Adrenal gland (tissue), 9 donors: ENCODE measurements at regions not wholly inside any gene's neighbourhood (a gene's known extent, or its start where the extent isn't known, plus 50 kb on each side); places are given as distances from the start of the nearest gene placed in this dataset.

Source experiments
- DNase-seq, 7 donors: peaks; one replicate each; pipeline ENCODE4 v3.0.0-alpha.2; 2019 to 2020
- H3K27ac ChIP-seq, 5 donors: fragments of 200-600 bp; sonication (generic) in 4 of 5; 1 replicate in 3 of 5; 2 replicates in 2 of 5; pipeline versions ENCODE4 v1.5.1 to v1.8.0; 2016 to 2020; ENCODE audit warnings: mild to moderate bottlenecking in 1 of 5
- H3K27me3 ChIP-seq: fragments of 200-600 bp; 2 replicates; pipeline ENCODE4 v1.8.0; 2021
- H3K36me3 ChIP-seq, 2 donors: fragments of 200-600 bp; replicated peaks in 1 of 2; 1 replicate in 1 of 2; 2 replicates in 1 of 2; pipeline versions ENCODE4 v1.5.1 to v1.8.0; 2018 to 2022
- H3K4me1 ChIP-seq, 2 donors: fragments of 200-600 bp; replicated peaks in 1 of 2; 1 replicate in 1 of 2; 2 replicates in 1 of 2; pipeline versions ENCODE4 v1.5.1 to v1.8.0; 2018 to 2021
- H3K4me3 ChIP-seq, 4 donors: fragments of 200-600 bp; sonication (generic) in 3 of 4; one replicate each; pipeline ENCODE4 v1.5.1; 2016 to 2018
- H3K9me3 ChIP-seq, 3 donors: fragments of 200-600 bp; sonication (generic) in 1 of 3; replicated peaks in 1 of 3; 1 replicate in 2 of 3; 2 replicates in 1 of 3; pipeline versions ENCODE4 v1.5.1 to v1.8.0; 2016 to 2021
- POLR2A ChIP-seq, 2 donors: fragments of 450-650 bp; IDR thresholded peaks; one replicate each; pipeline ENCODE4 v1.6.1; 2017; ENCODE audit warnings: antibody characterized with exemption in 2 of 2, mild to moderate bottlenecking in 2 of 2, moderate library complexity in 1 of 2
- WGBS, 4 donors: extraction: QIAGEN DNeasy Blood & Tissue Kit in 2 of 4; methylation state at CpG; one replicate each; pipeline versions ENCODE4 v1.1.5 to v1.1.7; 2013 to 2017; 5-methylcytosine and 5-hydroxymethylcytosine counted together
- intact Hi-C, 2 donors: fragments of 100-400 bp; cut with DNase I; formaldehyde crosslinking; loops; one replicate each; pipeline versions ENCODE4 v1.14.1 to v1.15.0; 2022 to 2023
- TF ChIP-seq, protein P1 (sequence below), 6 experiments: fragments of 450-650 bp in 4 of 6; fragments of 200-600 bp in 2 of 6; sonication (generic) in 1 of 6; IDR thresholded peaks; 1 replicate in 5 of 6; 2 replicates in 1 of 6; pipeline versions ENCODE4 v1.5.1 to v1.8.0; 2016 to 2021; ENCODE audit warnings: antibody characterized with exemption in 6 of 6, mild to moderate bottlenecking in 2 of 6, moderate library complexity in 1 of 6
- donor health status: healthy with polysubstance abuse.
- donor health status: Bipolar disorder and iron deficiency.
- donor health status: DM: yes; HTN: yes; CAD: no.
- donor health status: DM: no; HTN: no; CAD: no.
- donor health status: DM: no; HTN: no; CAD: no.

DNA sequence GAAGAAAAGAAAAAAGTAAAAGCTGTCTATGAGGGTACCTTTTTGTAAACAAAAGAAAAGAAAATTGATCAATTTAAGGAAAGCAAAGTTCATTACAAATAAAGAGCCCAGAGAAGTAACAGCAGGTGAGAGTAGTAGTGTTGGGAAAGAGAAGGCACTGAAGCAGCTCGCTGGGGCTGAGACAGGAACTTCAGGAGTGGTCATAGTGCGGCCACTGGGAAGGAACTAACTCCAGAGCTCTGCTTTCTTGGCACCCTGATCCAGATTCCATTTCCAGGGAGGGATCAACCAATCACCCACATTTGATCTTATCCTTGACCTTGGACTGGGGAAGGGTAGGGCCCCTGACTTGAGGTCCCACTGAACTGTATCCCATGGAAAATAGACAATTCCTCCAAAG lies 617.6 kb downstream of the CPS1 start:
- Histone ChIP-seq H3K36me3 (no peaks in the 10 kb centered on the region), H3K27ac (no peak overlapping the region), H3K27me3 (no peaks in the 10 kb centered on the region), H3K9me3 (no peaks in the 10 kb centered on the region), H3K4me3 (no peak overlapping the region), H3K4me1 (no peaks in the 10 kb centered on the region)
- TF ChIP-seq POLR2A (IDR thresholded peaks at IDR 0.05) = no peak
- TF ChIP-seq, protein P1, sequence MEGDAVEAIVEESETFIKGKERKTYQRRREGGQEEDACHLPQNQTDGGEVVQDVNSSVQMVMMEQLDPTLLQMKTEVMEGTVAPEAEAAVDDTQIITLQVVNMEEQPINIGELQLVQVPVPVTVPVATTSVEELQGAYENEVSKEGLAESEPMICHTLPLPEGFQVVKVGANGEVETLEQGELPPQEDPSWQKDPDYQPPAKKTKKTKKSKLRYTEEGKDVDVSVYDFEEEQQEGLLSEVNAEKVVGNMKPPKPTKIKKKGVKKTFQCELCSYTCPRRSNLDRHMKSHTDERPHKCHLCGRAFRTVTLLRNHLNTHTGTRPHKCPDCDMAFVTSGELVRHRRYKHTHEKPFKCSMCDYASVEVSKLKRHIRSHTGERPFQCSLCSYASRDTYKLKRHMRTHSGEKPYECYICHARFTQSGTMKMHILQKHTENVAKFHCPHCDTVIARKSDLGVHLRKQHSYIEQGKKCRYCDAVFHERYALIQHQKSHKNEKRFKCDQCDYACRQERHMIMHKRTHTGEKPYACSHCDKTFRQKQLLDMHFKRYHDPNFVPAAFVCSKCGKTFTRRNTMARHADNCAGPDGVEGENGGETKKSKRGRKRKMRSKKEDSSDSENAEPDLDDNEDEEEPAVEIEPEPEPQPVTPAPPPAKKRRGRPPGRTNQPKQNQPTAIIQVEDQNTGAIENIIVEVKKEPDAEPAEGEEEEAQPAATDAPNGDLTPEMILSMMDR (IDR thresholded peaks at IDR 0.05) = no peak
- WGBS, 4 donors = 80 to 94% (median 85%) methylated on average over 2 of the region's 2 CpGs
- intact Hi-C loops = no loop called here
- DNase-seq = no peak

- DNase-seq = no peak
- Histone ChIP-seq H3K4me1 (no peaks in the 10 kb centered on the region), H3K27ac (no peak overlapping the region), H3K36me3 (no peaks in the 10 kb centered on the region), H3K9me3 (no peaks in the 10 kb centered on the region), H3K27me3 (no peaks in the 10 kb centered on the region), H3K4me3 (no peak overlapping the region)
- intact Hi-C loops = no loop called here
- 43 to 63% (median 56%) methylated on average over 4 of the region's 4 CpGs for WGBS, 4 donors
- TF ChIP-seq, protein P1 (IDR thresholded peaks at IDR 0.05) = no peak
- TF ChIP-seq POLR2A (IDR thresholded peaks at IDR 0.05) = no peak
These were observed 618.2 kb downstream of the CPS1 start for GRCh38 chr2:211174631-211175030.

- H3K36me3 ChIP-seq = no peaks in the 10 kb centered on the region
- DNase-seq = no peak
- no peak overlapping the region for H3K4me3 ChIP-seq
- H3K9me3 ChIP-seq = no peaks in the 10 kb centered on the region
- no peaks in the 10 kb centered on the region for H3K4me1 ChIP-seq
- no peak overlapping the region for H3K27ac ChIP-seq
- WGBS, 4 donors = 52 to 63% (median 56%) methylated on average over 2 of the region's 2 CpGs
- TF ChIP-seq POLR2A (IDR thresholded peaks at IDR 0.05) = no peak
- TF ChIP-seq, protein P1 (IDR thresholded peaks at IDR 0.05) = no peak
- intact Hi-C loops = no loop called here
- no peaks in the 10 kb centered on the region for H3K27me3 ChIP-seq
These were observed 619.6 kb downstream of the CPS1 start for GRCh38 chr2:211175956-211176355.

DNA sequence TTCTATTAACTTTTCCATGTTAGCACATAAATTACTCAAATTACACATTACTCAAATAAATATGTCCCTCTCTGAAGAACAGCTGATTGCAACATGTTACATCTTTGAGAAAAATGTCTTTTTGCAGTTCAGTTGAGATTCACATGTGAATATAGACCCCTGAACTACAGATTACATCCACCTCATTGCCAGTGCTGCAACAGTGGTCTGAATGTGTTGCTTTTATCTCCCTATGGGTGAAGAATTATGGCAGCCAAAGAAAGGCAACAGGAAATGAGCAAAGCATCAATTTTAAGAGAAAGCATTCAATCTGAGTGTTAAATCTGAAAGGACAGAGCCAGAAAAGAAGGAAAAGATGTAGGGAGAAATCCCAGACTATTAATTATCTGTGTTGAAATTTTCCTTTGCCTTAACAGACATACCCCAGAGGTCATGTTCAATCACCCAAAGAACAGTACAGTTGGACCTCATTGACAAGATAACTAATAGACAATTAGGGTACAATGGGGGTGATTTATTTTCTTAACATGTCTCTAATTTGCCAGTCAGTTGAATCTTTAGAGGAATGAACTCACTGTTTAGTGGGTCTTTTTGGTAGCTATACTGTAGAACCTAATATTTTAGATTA lies 620.2 kb downstream of the CPS1 start:
- intact Hi-C loops = no loop called here
- H3K27ac ChIP-seq = no peak overlapping the region
- no peaks in the 10 kb centered on the region for H3K4me1 ChIP-seq
- H3K27me3 ChIP-seq = no peaks in the 10 kb centered on the region
- TF ChIP-seq, protein P1 (IDR thresholded peaks at IDR 0.05) = no peak
- no peak for TF ChIP-seq POLR2A (IDR thresholded peaks at IDR 0.05)
- no peak overlapping the region for H3K4me3 ChIP-seq
- no peaks in the 10 kb centered on the region for H3K9me3 ChIP-seq
- no peak for DNase-seq
- no peaks in the 10 kb centered on the region for H3K36me3 ChIP-seq
